ENCODE measurements at regions not wholly inside any gene's neighbourhood (a gene's known extent, or its start where the extent isn't known, plus 50 kb on each side); places are given as distances from the start of the nearest gene placed in this dataset.
"Not testable (repeated sequence)": the region's sequence is repeated elsewhere in the genome, so short reads cannot be mapped to it uniquely, and the experiment has no call there.

GRCh38 chr14:98906123-98906995 is 365.6 kb downstream of the BCL11B start:
- peak; percentile 74 for ATAC-seq

- ATAC-seq: no peak
Observed at GRCh38 chr14:98907271-98907670, 364.7 kb downstream of the BCL11B start.

GRCh38 chr14:98908050-98908449 is 363.9 kb downstream of the BCL11B start:
- ATAC-seq: peak; percentile 35

- peak; percentile 50 for ATAC-seq
Observed at GRCh38 chr14:98909251-98909944, 362.6 kb downstream of the BCL11B start.

- no peak for ATAC-seq
Observed at GRCh38 chr14:98910061-98910460, 361.9 kb downstream of the BCL11B start.

GRCh38 chr14:98912655-98913054 is 359.3 kb downstream of the BCL11B start:
- ATAC-seq: no peak

GRCh38 chr14:98913967-98914650 is 357.9 kb downstream of the BCL11B start:
- ATAC-seq: no peak

- ATAC-seq: no peak
Observed at GRCh38 chr14:98914942-98915341, 357.1 kb downstream of the BCL11B start.

- ATAC-seq: no peak
Observed at GRCh38 chr14:98915625-98916024, 356.4 kb downstream of the BCL11B start.

- no peak for ATAC-seq
Observed at GRCh38 chr14:98916036-98916435, 356.0 kb downstream of the BCL11B start.

- ATAC-seq: no peak
Observed at GRCh38 chr14:98916476-98916875, 355.5 kb downstream of the BCL11B start.

GRCh38 chr14:98919434-98919833 is 352.6 kb downstream of the BCL11B start:
- no peak for ATAC-seq

GRCh38 chr14:98921306-98921705 is 350.7 kb downstream of the BCL11B start:
- ATAC-seq: not testable (repeated sequence)

- ATAC-seq: no peak
Observed at GRCh38 chr14:98923596-98923995, 348.4 kb downstream of the BCL11B start.

GRCh38 chr14:98924046-98924445 is 348.0 kb downstream of the BCL11B start:
- no peak for ATAC-seq

- ATAC-seq: no peak
Observed at GRCh38 chr14:98925354-98926040, 346.5 kb downstream of the BCL11B start.

GRCh38 chr14:98926146-98926545 is 345.9 kb downstream of the BCL11B start:
- ATAC-seq: peak; percentile 89

GRCh38 chr14:98926801-98927200 is 345.2 kb downstream of the BCL11B start:
- peak; percentile 28 for ATAC-seq

- ATAC-seq: no peak
Observed at GRCh38 chr14:98927986-98928385, 344.0 kb downstream of the BCL11B start.

GRCh38 chr14:98928418-98928817 is 343.6 kb downstream of the BCL11B start:
- no peak for ATAC-seq

- no peak for ATAC-seq
Observed at GRCh38 chr14:98931126-98931525, 340.9 kb downstream of the BCL11B start.

- ATAC-seq: no peak
Observed at GRCh38 chr14:98931911-98932310, 340.1 kb downstream of the BCL11B start.
